HEK293 (cell line): ENCODE measurements at regions not wholly inside any gene's neighbourhood (a gene's known extent, or its start where the extent isn't known, plus 50 kb on each side); places are given as distances from the start of the nearest gene placed in this dataset.

Source experiments
- GLI2 ChIP-seq: fragments of 450-650 bp; formaldehyde crosslinking; IDR thresholded peaks from 2 replicates; pipeline ENCODE4; 2017; ENCODE audit warnings: missing biosample characterization, missing genetic modification characterization, low read depth, borderline replicate concordance
- HOXC10 ChIP-seq: sonication (generic); formaldehyde crosslinking; IDR thresholded peaks from 2 replicates; pipeline ENCODE4 v1.8.1; 2023; ENCODE audit warnings: mild to moderate bottlenecking, missing genetic modification reagents
- OVOL3 ChIP-seq: fragments of 450-650 bp; formaldehyde crosslinking; IDR thresholded peaks from 2 replicates; pipeline ENCODE4 v1.5.1; 2016; ENCODE audit warnings: missing biosample characterization, missing genetic modification characterization
- SP7 ChIP-seq: fragments of 450-650 bp; formaldehyde crosslinking; IDR thresholded peaks from 2 replicates; pipeline ENCODE4 v1.5.1; 2016; ENCODE audit warnings: missing biosample characterization, missing genetic modification characterization
- TRIM28 ChIP-seq: IDR thresholded peaks from 2 replicates; pipeline ENCODE4 v1.6.1; 2011; ENCODE audit warnings: low read length, control low read depth, borderline replicate concordance
- YY1 ChIP-seq: fragments of 450-650 bp; formaldehyde crosslinking; IDR thresholded peaks from 2 replicates; pipeline ENCODE4 v1.5.1; 2018; ENCODE audit warnings: missing biosample characterization, missing genetic modification characterization
- ZBTB1 ChIP-seq: fragments of 450-650 bp; formaldehyde crosslinking; IDR thresholded peaks from 2 replicates; pipeline ENCODE4 v1.5.1; 2016; ENCODE audit warnings: missing biosample characterization, missing genetic modification characterization
- ZIC2 ChIP-seq: fragments of 450-650 bp; formaldehyde crosslinking; IDR thresholded peaks from 2 replicates; pipeline ENCODE4 v1.5.1; 2016; ENCODE audit warnings: missing biosample characterization, missing genetic modification characterization
- ZNF184 ChIP-seq: fragments of 450-650 bp; IDR thresholded peaks from 2 replicates; pipeline ENCODE4 v1.5.1; 2018; ENCODE audit warnings: missing biosample characterization, mild to moderate bottlenecking, missing genetic modification characterization
- ZNF2 ChIP-seq: fragments of 450-650 bp; formaldehyde crosslinking; IDR thresholded peaks from 2 replicates; pipeline ENCODE4 v1.5.1; 2016; ENCODE audit warnings: missing biosample characterization, missing genetic modification characterization
- ZNF239 ChIP-seq: fragments of 450-650 bp; formaldehyde crosslinking; IDR thresholded peaks from 2 replicates; pipeline ENCODE4 v1.5.1; 2016; ENCODE audit warnings: missing biosample characterization, missing genetic modification characterization
- ZNF302 ChIP-seq: fragments of 450-650 bp; formaldehyde crosslinking; IDR thresholded peaks from 2 replicates; pipeline ENCODE4 v1.5.1; 2016; ENCODE audit warnings: missing biosample characterization, missing genetic modification characterization, low read depth
- ZNF423 ChIP-seq: fragments of 450-650 bp; formaldehyde crosslinking; IDR thresholded peaks from 2 replicates; pipeline ENCODE4 v1.5.1; 2016; ENCODE audit warnings: missing biosample characterization, missing genetic modification characterization
- ZNF561 ChIP-seq: fragments of 450-650 bp; IDR thresholded peaks from 2 replicates; pipeline ENCODE4 v1.5.1; 2018; ENCODE audit warnings: missing biosample characterization, missing genetic modification characterization, borderline replicate concordance
- ZSCAN16 ChIP-seq: fragments of 450-650 bp; formaldehyde crosslinking; IDR thresholded peaks from 2 replicates; pipeline ENCODE4 v1.5.1; 2016; ENCODE audit warnings: missing biosample characterization, missing genetic modification characterization
- TF ChIP-seq, protein P1 (sequence below): fragments of 450-650 bp; formaldehyde crosslinking; IDR thresholded peaks from 2 replicates; pipeline ENCODE4 v1.5.1; 2016; ENCODE audit warnings: missing biosample characterization, missing genetic modification characterization
- TF ChIP-seq, protein P2 (sequence below): fragments of 450-650 bp; formaldehyde crosslinking; IDR thresholded peaks from 2 replicates; pipeline ENCODE4 v1.5.1; 2016; ENCODE audit warnings: missing biosample characterization, missing genetic modification characterization
- TF ChIP-seq, protein P3 (sequence below): fragments of 450-650 bp; formaldehyde crosslinking; conservative IDR thresholded peaks from 2 replicates; pipeline ENCODE4 v1.5.1; 2016; ENCODE audit warnings: low read depth, missing biosample characterization, missing genetic modification characterization
- TF ChIP-seq, protein P4 (sequence below): fragments of 450-650 bp; formaldehyde crosslinking; IDR thresholded peaks from 2 replicates; pipeline ENCODE4 v1.5.1; 2016; ENCODE audit warnings: missing biosample characterization, missing genetic modification characterization
- TF ChIP-seq, protein P5 (sequence below): fragments of 450-650 bp; formaldehyde crosslinking; IDR thresholded peaks from 2 replicates; pipeline ENCODE4 v1.5.1; 2016; ENCODE audit warnings: missing biosample characterization, missing genetic modification characterization
- TF ChIP-seq, protein P6 (sequence below): fragments of 450-650 bp; IDR thresholded peaks from 2 replicates; pipeline ENCODE4 v1.5.1; 2018; ENCODE audit warnings: missing biosample characterization, mild to moderate bottlenecking, missing genetic modification characterization
- TF ChIP-seq, protein P7 (sequence below): fragments of 450-650 bp; formaldehyde crosslinking; IDR thresholded peaks from 2 replicates; pipeline ENCODE4 v1.5.1; 2016; ENCODE audit warnings: missing biosample characterization, missing genetic modification characterization, borderline replicate concordance

DNA sequence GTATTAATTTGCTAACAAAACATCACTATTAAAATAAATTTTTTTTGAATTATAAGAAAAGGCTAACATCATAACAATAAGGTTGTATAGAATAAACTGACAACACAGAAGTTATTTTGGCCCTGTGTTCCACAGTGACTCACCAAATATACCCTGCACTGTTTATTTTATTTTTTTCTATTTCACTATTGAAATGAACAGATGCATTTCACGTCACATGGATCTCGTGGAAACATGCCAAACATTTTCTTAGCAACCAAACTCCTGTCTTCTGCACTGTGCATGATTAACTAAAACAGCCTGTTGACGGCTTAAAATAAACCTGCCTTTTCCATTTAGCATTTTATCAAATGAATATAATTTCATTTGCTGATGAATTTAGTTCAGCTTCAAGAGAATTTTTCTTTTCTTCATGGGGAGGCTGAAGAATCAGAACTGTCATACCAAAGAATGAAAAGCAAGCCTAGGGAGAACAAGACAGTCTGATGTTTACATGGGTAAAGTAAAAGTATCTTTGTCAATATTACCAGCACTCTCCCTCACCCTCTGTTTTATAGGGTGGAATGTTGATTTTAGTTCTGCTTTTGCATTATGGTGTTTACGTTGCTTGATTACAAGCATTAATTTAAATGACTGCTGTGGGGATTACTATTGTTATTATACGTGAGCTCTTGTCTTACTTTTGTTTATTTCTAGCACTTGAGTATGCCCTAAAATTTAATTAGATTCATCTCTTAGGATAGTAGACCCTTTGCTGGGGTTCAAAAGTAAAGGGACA, 115.3 kb downstream of the LCA5 start (continued):
- 0 out of 2 replicates have a peak, but pooled peaks have one; percentile 66 for TF ChIP-seq ZNF2 (tag by site-specific recombination)
- TF ChIP-seq, protein P1, sequence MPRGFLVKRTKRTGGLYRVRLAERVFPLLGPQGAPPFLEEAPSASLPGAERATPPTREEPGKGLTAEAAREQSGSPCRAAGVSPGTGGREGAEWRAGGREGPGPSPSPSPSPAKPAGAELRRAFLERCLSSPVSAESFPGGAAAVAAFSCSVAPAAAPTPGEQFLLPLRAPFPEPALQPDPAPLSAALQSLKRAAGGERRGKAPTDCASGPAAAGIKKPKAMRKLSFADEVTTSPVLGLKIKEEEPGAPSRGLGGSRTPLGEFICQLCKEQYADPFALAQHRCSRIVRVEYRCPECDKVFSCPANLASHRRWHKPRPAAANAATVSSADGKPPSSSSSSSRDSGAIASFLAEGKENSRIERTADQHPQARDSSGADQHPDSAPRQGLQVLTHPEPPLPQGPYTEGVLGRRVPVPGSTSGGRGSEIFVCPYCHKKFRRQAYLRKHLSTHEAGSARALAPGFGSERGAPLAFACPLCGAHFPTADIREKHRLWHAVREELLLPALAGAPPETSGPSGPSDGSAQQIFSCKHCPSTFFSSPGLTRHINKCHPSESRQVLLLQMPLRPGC (tag by site-specific recombination): peak; percentile 89
- TF ChIP-seq ZSCAN16 (tag by site-specific recombination): no peak
- TF ChIP-seq, protein P2, sequence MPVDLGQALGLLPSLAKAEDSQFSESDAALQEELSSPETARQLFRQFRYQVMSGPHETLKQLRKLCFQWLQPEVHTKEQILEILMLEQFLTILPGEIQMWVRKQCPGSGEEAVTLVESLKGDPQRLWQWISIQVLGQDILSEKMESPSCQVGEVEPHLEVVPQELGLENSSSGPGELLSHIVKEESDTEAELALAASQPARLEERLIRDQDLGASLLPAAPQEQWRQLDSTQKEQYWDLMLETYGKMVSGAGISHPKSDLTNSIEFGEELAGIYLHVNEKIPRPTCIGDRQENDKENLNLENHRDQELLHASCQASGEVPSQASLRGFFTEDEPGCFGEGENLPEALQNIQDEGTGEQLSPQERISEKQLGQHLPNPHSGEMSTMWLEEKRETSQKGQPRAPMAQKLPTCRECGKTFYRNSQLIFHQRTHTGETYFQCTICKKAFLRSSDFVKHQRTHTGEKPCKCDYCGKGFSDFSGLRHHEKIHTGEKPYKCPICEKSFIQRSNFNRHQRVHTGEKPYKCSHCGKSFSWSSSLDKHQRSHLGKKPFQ (tag by site-specific recombination): 0 out of 2 replicates have a peak, but pooled peaks have one; percentile 47
- 0 out of 2 replicates have a peak, but pooled peaks have one; percentile 33 for TF ChIP-seq TRIM28
- 0 out of 2 replicates have a peak, but pooled peaks have one; percentile 33 for TF ChIP-seq SP7 (tag by site-specific recombination)
- peak; percentile 53; the same call in 1 of the 2 replicates for TF ChIP-seq GLI2 (tag by site-specific recombination)
- TF ChIP-seq ZNF239 (tag by site-specific recombination): 0 out of 2 replicates have a peak, but pooled peaks have one; percentile 19
- no peak for TF ChIP-seq ZNF302 (tag by site-specific recombination)
- 0 out of 2 replicates have a peak, but pooled peaks have one; percentile 13 for TF ChIP-seq ZNF184 (tag by site-specific recombination)
- no peak for TF ChIP-seq HOXC10 (CRISPR knock-in tag)
- TF ChIP-seq, protein P3, sequence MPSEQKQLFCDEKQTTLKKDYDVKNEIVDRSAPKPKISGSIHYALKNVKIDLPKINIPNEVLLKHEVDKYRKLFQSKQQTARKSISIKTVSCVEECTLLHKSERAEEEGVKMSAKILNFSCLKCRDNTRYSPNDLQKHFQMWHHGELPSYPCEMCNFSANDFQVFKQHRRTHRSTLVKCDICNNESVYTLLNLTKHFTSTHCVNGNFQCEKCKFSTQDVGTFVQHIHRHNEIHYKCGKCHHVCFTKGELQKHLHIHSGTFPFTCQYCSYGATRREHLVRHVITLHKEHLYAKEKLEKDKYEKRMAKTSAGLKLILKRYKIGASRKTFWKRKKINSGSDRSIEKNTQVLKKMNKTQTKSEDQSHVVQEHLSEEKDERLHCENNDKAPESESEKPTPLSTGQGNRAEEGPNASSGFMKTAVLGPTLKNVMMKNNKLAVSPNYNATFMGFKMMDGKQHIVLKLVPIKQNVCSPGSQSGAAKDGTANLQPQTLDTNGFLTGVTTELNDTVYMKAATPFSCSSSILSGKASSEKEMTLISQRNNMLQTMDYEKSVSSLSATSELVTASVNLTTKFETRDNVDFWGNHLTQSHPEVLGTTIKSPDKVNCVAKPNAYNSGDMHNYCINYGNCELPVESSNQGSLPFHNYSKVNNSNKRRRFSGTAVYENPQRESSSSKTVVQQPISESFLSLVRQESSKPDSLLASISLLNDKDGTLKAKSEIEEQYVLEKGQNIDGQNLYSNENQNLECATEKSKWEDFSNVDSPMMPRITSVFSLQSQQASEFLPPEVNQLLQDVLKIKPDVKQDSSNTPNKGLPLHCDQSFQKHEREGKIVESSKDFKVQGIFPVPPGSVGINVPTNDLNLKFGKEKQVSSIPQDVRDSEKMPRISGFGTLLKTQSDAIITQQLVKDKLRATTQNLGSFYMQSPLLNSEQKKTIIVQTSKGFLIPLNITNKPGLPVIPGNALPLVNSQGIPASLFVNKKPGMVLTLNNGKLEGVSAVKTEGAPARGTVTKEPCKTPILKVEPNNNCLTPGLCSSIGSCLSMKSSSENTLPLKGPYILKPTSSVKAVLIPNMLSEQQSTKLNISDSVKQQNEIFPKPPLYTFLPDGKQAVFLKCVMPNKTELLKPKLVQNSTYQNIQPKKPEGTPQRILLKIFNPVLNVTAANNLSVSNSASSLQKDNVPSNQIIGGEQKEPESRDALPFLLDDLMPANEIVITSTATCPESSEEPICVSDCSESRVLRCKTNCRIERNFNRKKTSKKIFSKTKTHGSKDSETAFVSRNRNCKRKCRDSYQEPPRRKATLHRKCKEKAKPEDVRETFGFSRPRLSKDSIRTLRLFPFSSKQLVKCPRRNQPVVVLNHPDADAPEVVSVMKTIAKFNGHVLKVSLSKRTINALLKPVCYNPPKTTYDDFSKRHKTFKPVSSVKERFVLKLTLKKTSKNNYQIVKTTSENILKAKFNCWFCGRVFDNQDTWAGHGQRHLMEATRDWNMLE (tag by site-specific recombination): no peak
- TF ChIP-seq, protein P4, sequence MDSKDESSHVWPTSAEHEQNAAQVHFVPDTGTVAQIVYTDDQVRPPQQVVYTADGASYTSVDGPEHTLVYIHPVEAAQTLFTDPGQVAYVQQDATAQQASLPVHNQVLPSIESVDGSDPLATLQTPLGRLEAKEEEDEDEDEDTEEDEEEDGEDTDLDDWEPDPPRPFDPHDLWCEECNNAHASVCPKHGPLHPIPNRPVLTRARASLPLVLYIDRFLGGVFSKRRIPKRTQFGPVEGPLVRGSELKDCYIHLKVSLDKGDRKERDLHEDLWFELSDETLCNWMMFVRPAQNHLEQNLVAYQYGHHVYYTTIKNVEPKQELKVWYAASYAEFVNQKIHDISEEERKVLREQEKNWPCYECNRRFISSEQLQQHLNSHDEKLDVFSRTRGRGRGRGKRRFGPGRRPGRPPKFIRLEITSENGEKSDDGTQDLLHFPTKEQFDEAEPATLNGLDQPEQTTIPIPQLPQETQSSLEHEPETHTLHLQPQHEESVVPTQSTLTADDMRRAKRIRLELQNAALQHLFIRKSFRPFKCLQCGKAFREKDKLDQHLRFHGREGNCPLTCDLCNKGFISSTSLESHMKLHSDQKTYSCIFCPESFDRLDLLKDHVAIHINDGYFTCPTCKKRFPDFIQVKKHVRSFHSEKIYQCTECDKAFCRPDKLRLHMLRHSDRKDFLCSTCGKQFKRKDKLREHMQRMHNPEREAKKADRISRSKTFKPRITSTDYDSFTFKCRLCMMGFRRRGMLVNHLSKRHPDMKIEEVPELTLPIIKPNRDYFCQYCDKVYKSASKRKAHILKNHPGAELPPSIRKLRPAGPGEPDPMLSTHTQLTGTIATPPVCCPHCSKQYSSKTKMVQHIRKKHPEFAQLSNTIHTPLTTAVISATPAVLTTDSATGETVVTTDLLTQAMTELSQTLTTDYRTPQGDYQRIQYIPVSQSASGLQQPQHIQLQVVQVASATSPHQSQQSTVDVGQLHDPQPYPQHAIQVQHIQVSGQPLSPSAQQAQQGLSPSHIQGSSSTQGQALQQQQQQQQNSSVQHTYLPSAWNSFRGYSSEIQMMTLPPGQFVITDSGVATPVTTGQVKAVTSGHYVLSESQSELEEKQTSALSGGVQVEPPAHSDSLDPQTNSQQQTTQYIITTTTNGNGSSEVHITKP (tag by site-specific recombination): peak; percentile 93
- TF ChIP-seq OVOL3 (tag by site-specific recombination): peak; percentile 97
- peak; percentile 30; the same call in 1 of the 2 replicates for TF ChIP-seq ZNF423 (tag by site-specific recombination)
- TF ChIP-seq ZBTB1 (tag by site-specific recombination): peak; percentile 87
- TF ChIP-seq, protein P5, sequence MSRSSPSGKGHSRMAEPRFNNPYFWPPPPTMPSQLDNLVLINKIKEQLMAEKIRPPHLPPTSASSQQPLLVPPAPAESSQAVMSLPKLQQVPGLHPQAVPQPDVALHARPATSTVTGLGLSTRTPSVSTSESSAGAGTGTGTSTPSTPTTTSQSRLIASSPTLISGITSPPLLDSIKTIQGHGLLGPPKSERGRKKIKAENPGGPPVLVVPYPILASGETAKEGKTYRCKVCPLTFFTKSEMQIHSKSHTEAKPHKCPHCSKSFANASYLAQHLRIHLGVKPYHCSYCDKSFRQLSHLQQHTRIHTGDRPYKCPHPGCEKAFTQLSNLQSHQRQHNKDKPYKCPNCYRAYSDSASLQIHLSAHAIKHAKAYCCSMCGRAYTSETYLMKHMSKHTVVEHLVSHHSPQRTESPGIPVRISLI: peak; percentile 85
- TF ChIP-seq, protein P6, sequence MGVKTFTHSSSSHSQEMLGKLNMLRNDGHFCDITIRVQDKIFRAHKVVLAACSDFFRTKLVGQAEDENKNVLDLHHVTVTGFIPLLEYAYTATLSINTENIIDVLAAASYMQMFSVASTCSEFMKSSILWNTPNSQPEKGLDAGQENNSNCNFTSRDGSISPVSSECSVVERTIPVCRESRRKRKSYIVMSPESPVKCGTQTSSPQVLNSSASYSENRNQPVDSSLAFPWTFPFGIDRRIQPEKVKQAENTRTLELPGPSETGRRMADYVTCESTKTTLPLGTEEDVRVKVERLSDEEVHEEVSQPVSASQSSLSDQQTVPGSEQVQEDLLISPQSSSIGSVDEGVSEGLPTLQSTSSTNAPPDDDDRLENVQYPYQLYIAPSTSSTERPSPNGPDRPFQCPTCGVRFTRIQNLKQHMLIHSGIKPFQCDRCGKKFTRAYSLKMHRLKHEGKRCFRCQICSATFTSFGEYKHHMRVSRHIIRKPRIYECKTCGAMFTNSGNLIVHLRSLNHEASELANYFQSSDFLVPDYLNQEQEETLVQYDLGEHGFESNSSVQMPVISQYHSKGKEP (tag by site-specific recombination): peak; percentile 91
- peak; percentile 19 for TF ChIP-seq ZNF561
- TF ChIP-seq ZIC2 (tag by site-specific recombination): peak; percentile 24; the same call in 1 of the 2 replicates
- TF ChIP-seq, protein P7, sequence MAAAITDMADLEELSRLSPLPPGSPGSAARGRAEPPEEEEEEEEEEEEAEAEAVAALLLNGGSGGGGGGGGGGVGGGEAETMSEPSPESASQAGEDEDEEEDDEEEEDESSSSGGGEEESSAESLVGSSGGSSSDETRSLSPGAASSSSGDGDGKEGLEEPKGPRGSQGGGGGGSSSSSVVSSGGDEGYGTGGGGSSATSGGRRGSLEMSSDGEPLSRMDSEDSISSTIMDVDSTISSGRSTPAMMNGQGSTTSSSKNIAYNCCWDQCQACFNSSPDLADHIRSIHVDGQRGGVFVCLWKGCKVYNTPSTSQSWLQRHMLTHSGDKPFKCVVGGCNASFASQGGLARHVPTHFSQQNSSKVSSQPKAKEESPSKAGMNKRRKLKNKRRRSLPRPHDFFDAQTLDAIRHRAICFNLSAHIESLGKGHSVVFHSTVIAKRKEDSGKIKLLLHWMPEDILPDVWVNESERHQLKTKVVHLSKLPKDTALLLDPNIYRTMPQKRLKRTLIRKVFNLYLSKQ (tag by site-specific recombination): 0 out of 2 replicates have a peak, but pooled peaks have one; percentile 23
- no peak for TF ChIP-seq YY1 (tag by site-specific recombination)
